ENCODE measurements at regions not wholly inside any gene's neighbourhood (a gene's known extent, or its start where the extent isn't known, plus 50 kb on each side); places are given as distances from the start of the nearest gene placed in this dataset.

DNA sequence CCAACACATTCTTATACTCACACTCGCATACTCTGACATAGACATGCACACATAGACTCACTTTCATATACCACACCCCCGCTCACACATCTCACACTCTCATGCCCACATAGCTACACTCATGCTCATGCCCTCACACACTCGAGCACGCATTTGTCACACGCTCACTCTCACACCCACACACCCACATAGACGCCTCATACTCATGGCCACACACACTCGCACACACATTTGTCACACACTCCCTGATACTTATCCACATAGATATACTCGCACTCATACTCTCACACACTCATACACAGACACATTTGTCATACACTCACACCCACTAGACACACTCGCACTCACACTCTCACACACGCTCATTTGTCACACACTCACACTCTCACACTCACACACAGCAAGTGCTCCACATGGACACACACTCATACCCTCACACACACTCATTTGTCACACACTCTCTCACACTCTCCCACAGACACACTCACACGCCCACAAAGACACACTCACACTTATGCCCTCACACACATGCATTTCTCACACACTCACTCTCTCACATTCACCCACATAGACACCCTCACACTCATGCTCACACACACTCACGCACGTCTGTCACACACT is 50.9 kb downstream of the TNP1 start:
- Mint-ChIP-seq H3K9me3 (no peaks in the 10 kb centered on the region), H3K27me3 (no peaks in the 10 kb centered on the region), H3K4me1 (no peaks in the 10 kb centered on the region), H3K4me3 (no peak overlapping the region), H3K27ac (no peak overlapping the region)
- DNase-seq (no peak), ATAC-seq (no peak)

DNA sequence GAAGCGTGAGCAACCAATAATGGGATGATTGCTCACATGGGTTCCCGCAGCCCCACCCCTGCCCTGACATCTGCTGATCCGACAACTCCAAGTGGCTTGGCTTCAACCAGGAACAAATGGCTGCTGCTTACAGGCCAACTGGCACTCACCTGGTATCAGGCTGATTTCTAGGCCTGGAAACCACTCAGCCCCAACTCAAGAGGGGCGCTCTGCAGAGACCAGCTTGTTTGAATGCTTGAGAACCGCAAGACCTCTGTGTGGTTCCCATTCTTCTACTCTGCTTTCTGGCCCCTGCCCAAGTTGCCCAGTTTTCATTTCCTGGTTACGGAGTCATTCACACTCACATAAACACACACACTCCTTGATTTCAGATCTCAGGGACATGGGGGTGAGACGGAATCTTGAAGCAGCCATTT is 52.0 kb downstream of the TNP1 start:
- H3K4me1 Mint-ChIP-seq, result no peaks in the 10 kb centered on the region
- ATAC-seq, result no peak
- no peak for DNase-seq
- no peak overlapping the region for H3K27ac Mint-ChIP-seq
- H3K27me3 Mint-ChIP-seq, result no peaks in the 10 kb centered on the region
- H3K4me3 Mint-ChIP-seq, result no peak overlapping the region
- H3K9me3 Mint-ChIP-seq, result no peaks in the 10 kb centered on the region

DNA sequence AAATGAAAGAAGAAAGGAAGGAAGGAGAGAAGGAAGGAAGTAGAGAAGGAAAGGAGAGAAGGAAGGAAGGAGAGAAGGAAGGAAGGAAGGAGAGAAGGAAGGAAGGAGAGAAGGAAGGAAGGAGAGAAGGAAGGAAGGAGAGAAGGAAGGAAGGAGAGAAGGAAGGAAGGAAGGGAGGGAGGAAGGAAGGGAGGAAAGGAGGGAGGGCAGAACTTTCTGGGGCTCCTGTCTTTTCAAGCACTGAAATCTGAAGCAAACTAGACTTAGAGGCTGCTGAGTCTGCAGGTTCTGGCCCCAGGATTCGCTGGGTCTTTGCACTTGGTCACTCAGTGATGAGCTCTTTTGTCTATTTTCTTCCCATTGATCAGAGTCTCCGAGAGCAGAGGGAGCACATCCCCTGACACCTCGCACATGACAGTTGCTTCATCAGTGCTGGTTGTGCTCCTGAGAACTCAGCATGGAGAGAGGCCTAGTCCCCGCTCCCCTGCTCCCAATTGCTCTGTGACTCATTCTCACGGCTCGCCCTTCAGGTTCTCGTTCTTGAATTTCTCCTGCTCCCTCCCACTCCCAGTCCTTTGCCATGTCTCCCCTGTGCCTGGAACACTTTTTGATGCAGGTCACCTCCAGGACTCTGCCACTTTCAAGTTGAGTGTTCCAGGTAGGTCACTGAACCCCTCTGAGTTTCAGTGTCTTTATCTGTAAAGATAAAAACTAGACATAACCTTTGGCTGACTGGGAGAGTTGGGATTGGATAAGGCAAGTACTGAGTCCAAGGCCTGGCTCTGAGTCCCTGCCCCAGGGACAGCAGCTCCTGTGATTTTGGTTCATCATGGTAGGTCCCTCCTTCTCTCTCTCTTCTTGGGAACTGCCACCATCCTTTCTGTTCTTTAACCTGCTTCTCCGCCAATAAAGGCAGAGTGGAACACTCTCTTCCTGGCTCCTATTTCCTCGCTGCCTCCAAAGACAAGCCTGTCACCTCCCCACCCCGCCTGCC is 55.2 kb downstream of the TNP1 start:
- Mint-ChIP-seq H3K27me3 (no peaks in the 10 kb centered on the region), H3K27ac (no peak overlapping the region), H3K4me3 (no peak overlapping the region), H3K9me3 (no peaks in the 10 kb centered on the region), H3K4me1 (no peaks in the 10 kb centered on the region)
- no peak for DNase-seq
- ATAC-seq, result no peak

DNA sequence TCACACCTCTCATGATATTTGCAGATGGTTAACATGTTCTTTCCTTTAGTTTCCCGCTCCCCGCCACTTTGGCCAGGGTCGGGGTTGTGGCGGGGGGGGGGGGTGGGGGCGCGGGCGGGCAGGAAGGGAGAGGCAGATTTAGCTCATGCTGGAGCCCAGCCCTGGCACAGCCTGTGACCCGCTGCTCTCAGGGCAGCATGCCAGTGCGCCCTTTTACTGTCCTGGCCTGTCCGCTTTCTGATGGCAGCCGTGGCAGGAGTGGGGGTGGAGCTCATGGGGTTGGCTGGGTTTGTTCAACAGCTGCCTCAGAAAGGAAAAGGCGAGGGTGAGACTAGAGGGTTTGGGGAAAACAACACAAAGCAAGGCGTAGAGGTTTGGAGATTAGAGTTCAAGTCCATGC is 56.1 kb downstream of the TNP1 start:
- no peak overlapping the region for H3K27ac Mint-ChIP-seq
- H3K27me3 Mint-ChIP-seq, result no peaks in the 10 kb centered on the region
- H3K4me3 Mint-ChIP-seq, result no peak overlapping the region
- ATAC-seq (no peak), DNase-seq (no peak)
- no peaks in the 10 kb centered on the region for H3K4me1 Mint-ChIP-seq
- H3K9me3 Mint-ChIP-seq, result no peaks in the 10 kb centered on the region

GRCh38 chr2:216802516-216803215 is 57.2 kb downstream of the TNP1 start:
- peak; percentile 19 for ATAC-seq
- H3K4me3 Mint-ChIP-seq, result no peak overlapping the region
- no peaks in the 10 kb centered on the region for H3K9me3 Mint-ChIP-seq
- no peak overlapping the region for H3K27ac Mint-ChIP-seq
- DNase-seq, result no peak
- no peaks in the 10 kb centered on the region for H3K27me3 Mint-ChIP-seq
- H3K4me1 Mint-ChIP-seq, result no peaks in the 10 kb centered on the region

DNA sequence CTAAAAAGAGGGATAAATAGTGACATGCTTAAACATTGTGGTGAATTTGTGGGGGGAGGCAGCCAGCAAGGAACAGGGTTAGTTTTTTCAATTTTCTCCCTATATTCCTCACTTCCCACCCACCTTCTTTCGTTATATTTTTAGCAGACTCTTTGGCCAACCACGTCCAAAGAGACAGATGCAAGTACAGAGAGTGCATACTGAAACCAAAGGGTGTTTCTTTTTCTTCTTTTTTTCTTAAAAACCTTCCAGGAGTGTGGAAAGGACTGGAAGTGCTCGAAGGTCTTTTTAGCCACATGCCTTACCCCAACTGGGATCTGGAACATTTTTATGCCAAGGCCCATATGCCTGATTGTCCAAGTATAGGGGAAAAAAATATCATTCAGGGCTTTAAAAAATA is 59.0 kb downstream of the TNP1 start:
- Mint-ChIP-seq H3K4me3 (no peak overlapping the region), H3K4me1 (no peaks in the 10 kb centered on the region), H3K27me3 (no peaks in the 10 kb centered on the region), H3K9me3 (no peaks in the 10 kb centered on the region), H3K27ac (no peak overlapping the region)
- DNase-seq (no peak), ATAC-seq (no peak)

DNA sequence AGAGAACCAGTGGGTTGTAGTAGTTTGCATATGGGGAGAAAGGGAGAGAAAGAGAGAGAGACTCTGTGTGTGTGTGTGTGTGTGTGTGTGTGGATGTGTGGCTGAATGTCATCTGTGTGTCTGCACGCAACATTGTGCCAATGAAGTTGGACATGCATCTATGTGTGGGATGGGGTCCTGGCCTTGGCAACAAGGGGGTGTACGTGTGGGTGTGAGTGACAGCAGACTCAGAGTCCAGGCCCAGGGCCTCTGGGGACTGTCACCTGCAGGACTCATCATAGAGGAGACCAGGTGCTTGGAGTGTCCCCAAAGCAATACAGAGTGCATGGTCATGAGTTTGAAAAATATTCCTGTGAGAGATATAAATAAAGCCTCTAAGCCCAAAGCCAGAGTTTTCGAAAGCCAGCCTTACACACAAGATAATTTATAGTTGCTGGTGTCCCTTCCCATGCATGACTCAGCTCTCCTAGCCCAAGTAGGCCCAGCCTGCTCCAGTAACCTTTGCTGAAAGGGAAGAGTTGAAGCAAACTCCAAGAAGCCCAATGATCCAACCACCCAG is 59.9 kb downstream of the TNP1 start:
- Mint-ChIP-seq H3K4me1 (no peaks in the 10 kb centered on the region), H3K4me3 (no peak overlapping the region), H3K9me3 (no peaks in the 10 kb centered on the region), H3K27me3 (no peaks in the 10 kb centered on the region), H3K27ac (no peak overlapping the region)
- no peak for ATAC-seq
- no peak for DNase-seq

DNA sequence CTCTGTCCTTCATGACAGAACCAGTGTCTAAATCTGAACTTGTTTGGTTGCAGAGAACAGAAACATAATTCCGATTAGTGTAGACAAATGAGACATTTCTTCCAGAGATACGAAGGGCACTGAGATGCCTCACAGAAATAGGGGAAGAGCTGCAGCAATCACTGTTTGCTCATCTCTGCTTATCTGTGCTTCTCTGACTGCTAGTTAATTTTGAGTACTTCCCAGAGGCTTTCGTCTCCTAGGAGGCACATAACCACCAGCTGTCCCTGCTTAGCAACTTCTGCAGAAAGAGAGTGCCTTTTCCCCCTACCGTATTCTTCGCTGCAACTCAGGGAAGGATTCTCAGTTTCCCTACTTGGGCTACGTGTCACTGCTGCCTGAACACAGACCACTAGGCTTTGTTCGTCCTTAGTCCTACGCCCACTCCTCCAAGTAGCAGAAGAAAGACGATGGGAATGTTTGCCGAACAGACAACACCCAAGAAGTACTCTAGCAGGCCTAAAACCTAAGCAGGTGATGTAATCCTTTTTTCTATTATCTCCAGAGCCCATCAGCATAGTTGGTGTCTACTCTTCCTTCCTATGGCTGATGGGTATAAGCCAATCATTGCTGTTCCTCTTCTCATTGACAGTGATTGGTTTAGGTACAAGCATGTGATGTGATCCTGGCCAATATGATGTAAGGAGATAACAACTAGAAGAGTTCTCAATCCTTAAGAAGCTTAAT is 63.6 kb downstream of the TNP1 start:
- DNase-seq (no peak), ATAC-seq (no peak)
- Mint-ChIP-seq H3K27ac (no peak overlapping the region), H3K4me3 (no peak overlapping the region), H3K27me3 (peaks cover 7% of the 10 kb centered on the region), H3K4me1 (no peaks in the 10 kb centered on the region), H3K9me3 (no peaks in the 10 kb centered on the region)

- Mint-ChIP-seq H3K4me3 (no peak overlapping the region), H3K4me1 (no peaks in the 10 kb centered on the region), H3K9me3 (no peaks in the 10 kb centered on the region), H3K27me3 (peaks cover 7% of the 10 kb centered on the region), H3K27ac (no peak overlapping the region)
- ATAC-seq (no peak), DNase-seq (no peak)
Measured at GRCh38 chr2:216793386-216793785, 66.5 kb downstream of the TNP1 start.

DNA sequence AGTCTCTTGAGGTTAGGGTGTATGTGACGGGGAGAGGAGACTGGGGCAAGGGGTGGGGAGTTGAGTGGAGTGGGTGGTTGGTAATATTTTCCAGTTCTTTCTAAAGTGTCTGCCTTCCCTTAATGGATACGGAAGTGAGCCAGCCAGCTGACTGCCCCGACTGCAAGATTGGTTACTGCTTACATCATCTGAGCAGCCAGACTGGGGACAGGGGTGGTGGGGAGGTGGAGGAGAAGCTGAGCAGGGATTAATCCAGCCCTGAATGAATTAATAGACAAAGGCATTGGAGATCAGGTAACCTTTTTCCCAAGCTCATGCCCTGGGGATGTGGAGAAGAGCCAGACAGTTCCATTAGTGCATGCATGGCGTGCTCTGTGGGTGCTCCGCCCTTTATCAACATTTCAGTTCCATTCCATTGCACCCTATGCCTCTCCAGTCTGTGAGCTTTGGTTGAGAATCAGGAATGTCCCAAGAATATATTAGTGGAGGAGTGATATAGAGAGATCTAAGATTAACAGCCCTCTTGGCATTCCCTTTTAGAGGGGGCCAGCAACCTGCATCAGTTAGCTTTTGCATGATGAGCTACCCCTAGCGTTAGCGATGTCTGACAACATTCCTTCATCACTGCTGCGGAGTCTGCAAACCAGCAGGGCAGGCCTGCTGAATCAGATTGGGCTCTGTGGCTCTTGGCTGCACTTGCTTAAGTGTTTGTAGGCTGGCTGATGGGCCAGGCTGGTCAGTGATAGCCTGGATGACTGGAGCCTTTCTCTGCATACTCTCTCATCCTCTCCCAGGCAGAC is 67.4 kb downstream of the TNP1 start:
- Mint-ChIP-seq H3K4me3 (no peak overlapping the region), H3K9me3 (no peaks in the 10 kb centered on the region), H3K27ac (peak overlapping the region in 1 of 2 donors; percentile 28), H3K4me1 (no peaks in the 10 kb centered on the region), H3K27me3 (peaks cover 7% of the 10 kb centered on the region)
- no peak for DNase-seq
- ATAC-seq, result no peak

DNA sequence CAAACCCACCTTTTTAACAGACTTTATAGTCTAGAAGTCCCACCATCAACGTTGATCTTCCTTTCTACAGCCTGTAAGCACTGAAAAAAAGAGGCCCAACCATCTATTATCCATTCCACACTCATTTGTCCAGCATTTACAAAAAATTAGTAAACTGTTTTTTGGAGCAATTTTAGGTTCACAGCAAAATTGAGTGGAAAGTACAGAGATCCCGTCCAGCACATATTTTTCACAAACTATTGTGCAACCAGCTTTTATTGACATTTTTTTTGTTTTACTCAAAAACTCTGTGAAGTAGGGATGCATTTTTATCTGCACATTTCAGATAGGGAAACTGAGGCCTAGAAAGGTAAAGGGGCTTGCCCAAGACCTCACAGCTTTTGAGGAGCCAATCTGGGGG is 68.6 kb downstream of the TNP1 start:
- ATAC-seq (no peak), DNase-seq (no peak)
- Mint-ChIP-seq H3K9me3 (no peaks in the 10 kb centered on the region), H3K4me1 (no peaks in the 10 kb centered on the region), H3K4me3 (no peak overlapping the region), H3K27me3 (peaks cover 7% of the 10 kb centered on the region), H3K27ac (no peak overlapping the region)

GRCh38 chr2:216789081-216789480 is 70.8 kb downstream of the TNP1 start:
- peaks cover 7% of the 10 kb centered on the region for H3K27me3 Mint-ChIP-seq
- no peak for DNase-seq
- no peaks in the 10 kb centered on the region for H3K9me3 Mint-ChIP-seq
- H3K4me1 Mint-ChIP-seq, result no peaks in the 10 kb centered on the region
- no peak overlapping the region for H3K27ac Mint-ChIP-seq
- H3K4me3 Mint-ChIP-seq, result no peak overlapping the region
- no peak for ATAC-seq

- Mint-ChIP-seq H3K27me3 (no peaks in the 10 kb centered on the region), H3K4me3 (no peak overlapping the region), H3K4me1 (no peaks in the 10 kb centered on the region), H3K27ac (no peak overlapping the region), H3K9me3 (no peaks in the 10 kb centered on the region)
- ATAC-seq, result no peak
- DNase-seq, result no peak
Measured at GRCh38 chr2:216787851-216788540, 71.9 kb downstream of the TNP1 start.

DNA sequence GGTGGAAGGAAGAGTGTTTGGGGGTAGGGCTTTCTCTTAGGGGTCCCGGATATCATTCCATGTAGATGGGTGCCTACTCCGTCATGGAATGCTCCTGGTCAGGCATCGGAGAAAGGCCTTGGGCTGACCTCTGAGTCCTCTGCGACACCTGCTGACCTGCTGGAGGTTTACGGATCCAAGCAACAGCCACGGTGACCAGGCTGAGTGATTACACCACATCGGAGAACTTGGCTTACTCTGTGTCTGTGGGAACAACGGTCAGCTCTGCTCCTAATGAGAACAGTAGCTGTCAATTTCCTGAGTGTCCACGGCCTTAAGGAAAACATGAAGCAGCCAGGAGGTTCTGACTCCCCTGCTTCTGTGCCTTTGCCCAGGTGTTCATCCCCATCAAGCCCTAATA is 73.2 kb downstream of the TNP1 start:
- no peak for DNase-seq
- Mint-ChIP-seq H3K4me1 (no peaks in the 10 kb centered on the region), H3K27me3 (no peaks in the 10 kb centered on the region), H3K27ac (no peak overlapping the region), H3K4me3 (no peak overlapping the region), H3K9me3 (no peaks in the 10 kb centered on the region)
- no peak for ATAC-seq
